ENCODE measurements at regions not wholly inside any gene's neighbourhood (a gene's known extent, or its start where the extent isn't known, plus 50 kb on each side); places are given as distances from the start of the nearest gene placed in this dataset.

DNA sequence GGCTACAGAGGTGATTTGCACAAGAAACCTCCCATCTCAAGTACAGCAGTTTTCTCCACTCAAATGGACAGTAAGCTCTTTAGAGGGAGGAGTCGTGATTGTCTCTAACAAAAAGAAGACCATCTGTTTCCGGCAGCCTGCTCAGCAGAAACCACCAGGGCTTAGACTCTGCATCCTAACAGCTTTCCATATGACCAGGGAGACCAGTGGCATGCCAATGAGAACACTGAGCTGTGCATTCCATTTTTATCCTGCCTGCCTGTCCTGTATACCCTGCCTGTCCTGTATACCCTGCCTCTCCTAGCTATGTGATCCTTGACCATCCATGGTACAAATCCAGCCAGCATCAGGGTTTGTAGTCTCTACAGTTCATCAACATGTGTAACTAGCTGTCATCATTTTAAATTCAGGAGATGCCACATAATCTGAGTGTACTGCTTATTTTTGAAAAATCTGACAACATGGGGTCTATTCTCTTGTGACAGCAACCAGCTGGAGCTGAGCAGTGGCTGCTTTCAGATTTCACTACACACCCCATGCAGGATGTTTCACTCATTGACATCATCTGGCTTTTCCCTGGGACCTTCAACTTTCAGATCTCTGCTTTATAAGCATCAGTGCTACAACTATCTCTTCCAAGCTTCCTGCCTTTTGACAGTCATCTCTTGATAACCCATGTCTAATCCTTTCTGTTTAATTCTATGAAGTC lies 50.5 kb upstream of the POU2AF2 start:
- no peak for DNase-seq

DNA sequence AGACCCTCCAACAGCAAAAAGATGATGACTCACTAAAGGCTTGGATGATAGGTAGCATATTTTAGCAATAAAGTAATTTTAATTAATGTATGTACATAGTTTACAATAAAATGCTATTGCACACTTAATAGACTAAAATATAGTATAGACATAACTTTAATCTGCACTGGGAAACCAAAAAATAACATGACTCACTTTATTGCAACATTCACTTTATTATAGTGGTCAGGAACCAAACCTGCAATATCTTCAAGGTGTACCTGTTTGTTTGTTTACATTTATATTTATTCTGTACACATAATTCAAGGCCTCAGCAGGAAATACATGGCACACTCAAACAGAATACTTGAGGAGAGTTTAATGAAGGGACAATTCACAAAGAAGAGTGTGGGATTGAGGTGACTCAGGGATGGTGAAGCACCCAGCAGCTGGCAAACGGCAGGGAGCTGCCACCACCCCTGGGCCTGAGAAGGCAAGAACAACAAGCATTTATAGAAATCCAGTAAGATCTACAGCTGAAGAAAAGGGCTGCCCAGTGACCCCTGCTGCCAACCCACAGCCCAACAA lies 51.5 kb upstream of the POU2AF2 start:
- no peak for DNase-seq

- DNase-seq: no peak
Measured at GRCh38 chr11:111189466-111189865, 56.1 kb upstream of the POU2AF2 start.

- DNase-seq: no peak
Measured at GRCh38 chr11:111186308-111186915, 59.1 kb upstream of the POU2AF2 start.

DNA sequence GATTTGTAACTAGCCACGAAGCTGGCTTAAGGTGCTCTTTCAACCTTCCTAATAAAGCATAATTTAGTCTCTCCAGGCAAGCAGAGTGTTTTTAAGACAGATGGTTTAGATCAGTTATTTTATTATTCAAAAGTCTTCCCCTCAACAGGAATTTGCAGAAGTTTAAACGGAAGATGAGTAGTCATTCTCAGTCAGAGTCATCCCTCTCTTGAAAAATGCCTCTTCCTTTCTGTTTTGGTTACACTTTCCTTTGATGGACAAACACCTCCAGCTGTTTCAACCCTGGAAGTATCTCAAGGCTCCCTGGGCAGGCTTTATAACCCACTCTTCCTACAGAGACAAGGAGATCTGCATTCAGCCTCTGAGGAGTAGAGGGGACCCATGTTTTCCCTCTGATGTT lies 60.3 kb upstream of the POU2AF2 start:
- DNase-seq: no peak

DNA sequence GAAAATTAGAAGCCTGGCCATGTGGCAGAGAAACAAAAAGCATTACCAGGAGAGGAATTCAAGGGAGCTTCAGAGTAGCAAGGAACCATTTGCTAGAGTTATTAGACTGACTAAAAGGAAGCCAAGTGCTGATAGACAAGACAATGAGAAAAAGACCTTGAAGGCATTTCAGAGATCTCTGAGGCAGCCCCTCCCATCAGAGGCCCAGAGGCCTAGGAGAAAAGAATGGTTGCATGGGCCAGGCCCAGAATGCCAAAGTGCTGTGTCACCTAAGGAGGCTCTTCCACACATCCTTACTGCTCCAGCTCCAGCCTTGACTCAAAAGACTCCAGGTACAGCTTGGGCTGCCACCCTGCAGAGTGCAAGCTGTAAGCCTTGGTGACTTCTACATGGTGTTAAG lies 61.8 kb upstream of the POU2AF2 start:
- DNase-seq: no peak

DNA sequence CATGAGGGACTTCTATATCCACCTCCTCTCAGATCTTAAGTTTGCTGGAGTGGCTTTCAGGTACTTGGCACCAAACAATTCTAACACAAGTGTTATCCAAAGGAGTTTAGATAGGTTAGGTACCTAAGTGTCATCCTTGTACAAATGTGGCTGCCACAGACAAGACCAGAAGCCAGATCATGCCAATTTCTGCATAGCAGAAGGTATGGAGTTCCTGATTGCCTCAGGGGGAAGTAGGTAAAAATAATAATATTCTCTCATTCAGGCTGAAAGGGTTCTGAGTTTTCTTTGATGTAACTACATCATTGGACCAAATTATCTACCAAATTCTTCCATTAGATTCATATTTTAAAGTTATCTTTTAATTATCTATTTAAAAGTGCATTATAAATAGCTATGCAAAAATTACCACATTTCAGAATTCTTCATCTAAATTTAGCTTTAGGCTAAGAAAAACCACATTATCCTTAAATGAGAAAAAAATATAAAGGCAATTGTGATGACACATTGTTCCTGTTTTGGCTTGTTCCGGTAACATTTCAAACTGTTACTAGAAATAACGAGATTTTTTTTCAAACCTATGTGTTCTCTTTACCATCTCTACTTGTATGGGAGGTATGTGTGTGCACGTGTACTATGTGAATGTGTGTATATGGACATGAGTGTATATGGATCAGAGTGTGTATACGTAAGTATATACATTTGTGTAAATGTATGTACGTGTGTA lies 66.2 kb upstream of the POU2AF2 start:
- DNase-seq: no peak

GRCh38 chr11:111177037-111177871 lies 68.3 kb upstream of the POU2AF2 start:
- no peak for DNase-seq

DNA sequence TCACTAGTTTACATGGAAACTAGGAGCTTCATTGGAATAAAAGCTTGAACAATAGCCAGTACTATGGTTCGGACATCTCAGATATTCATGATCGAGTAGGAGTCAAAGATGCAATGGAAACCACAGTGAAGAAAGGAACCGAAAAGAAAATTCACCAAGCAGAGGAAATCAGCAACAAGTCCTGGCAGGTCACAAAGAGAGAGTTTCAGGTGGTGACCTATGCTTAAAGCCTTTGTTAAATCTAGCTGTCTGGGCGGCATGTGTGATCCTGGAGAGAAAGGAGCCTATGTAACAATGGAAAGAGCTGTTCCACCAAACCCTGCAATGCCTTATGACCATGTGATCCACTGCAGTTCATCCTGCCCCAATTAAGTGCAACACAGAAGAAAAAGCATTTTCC lies 68.9 kb upstream of the POU2AF2 start:
- DNase-seq: no peak

GRCh38 chr11:111173221-111173620 lies 72.3 kb upstream of the POU2AF2 start:
- DNase-seq: no peak

DNA sequence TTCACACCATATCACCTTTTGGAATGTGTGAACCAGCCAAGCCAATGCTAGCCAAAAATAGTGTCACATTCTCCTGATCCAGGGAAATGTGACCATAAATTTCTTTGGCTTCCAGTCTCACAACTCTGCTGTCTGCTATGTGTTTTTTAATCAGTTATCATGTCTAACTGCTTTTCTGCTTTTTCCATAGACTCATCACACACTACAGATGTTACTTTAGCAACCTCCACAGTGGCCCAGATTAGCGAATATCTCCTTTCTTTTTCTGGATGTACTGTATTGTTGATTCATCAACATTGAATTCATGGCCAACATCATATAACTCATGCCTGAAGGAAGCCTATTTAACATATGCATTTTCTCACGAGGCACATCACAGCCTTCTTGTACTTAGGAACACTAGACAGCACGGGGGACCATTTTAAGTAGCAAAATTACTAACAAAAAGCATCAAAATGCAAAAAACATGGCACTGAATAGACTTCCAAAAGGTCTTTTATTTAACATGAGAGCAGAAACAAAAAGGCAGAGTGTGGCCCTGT lies 73.1 kb upstream of the POU2AF2 start:
- no peak for DNase-seq

- DNase-seq: no peak
Measured at GRCh38 chr11:111170761-111171379, 74.7 kb upstream of the POU2AF2 start.

DNA sequence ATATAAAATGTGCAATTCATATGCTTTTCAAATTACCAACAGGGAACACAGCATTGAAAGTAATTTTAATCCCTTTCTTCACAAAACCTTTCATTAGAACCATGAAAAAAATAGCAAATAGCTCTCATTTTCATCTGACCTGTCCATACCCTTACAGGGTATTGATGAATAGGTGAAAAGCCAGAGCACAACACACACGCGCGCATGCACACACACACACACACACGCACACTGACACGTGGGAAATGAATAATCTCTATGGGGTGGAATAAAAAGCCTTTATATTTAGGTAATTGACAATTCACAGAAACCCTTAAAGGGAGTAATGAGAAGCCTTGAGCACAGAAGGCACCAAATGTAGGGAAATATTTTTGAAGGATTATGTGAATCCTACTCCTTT lies 76.2 kb upstream of the POU2AF2 start:
- no peak for DNase-seq

DNA sequence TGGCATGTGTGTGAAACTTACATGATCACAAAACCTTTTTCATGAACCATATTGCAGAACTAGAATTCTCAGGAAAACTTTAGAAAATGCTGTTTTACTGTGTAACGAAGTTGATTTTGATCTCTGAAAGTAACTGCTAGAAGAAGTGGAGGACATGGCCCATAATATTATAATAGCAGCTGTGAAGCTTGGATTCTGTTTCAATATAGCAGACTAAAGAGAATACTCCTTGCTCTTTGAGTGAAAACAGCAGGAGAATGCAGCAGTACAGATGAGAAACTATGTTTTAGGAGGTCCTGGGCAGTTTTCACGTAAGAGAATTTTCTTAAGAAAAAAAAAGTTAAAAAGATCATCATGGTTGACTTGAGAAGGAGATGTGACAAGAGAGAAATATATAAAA lies 76.7 kb upstream of the POU2AF2 start:
- no peak for DNase-seq

DNA sequence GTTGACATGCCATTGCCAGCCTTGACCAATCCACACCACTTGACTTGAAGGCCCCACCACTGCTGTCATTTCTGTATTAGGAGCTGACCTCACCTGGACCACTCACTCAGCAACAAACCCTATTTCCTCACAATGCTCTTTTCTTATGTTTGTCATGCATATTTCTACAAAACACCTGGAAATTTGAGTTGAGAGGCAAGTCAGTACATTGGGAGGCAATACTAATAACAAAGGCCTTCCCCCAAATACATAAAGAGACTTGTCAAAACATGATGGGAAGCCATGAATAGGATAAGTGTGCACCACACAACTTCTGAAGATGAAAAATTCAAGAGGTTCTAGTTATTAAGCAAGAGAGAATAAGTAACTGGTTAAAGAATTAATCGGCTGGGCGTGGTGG lies 77.9 kb upstream of the POU2AF2 start:
- DNase-seq: no peak

DNA sequence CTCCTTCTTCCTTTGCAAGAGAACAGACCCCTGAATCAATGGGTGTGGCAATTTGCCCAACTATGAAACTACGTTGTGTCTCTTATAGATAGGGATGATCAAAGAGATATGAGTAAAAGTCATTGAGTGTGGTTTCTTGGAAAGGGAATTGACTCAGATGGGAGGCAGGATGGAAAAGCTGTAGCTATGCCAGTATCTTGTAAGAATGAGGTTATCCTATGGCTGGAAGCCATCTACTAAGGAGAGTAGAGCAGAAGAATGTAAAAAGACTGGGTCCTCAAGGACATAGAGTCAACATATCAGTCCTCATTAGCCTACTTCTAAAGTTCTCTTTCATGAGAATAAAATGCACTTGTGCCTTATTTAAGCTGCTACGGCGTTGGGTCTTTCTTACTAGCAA lies 78.9 kb upstream of the POU2AF2 start:
- no peak for DNase-seq

- no peak for DNase-seq
Measured at GRCh38 chr11:111162305-111162704, 83.2 kb upstream of the POU2AF2 start.

- DNase-seq: no peak
Measured at GRCh38 chr11:111157571-111157970, 88.0 kb upstream of the POU2AF2 start.

DNA sequence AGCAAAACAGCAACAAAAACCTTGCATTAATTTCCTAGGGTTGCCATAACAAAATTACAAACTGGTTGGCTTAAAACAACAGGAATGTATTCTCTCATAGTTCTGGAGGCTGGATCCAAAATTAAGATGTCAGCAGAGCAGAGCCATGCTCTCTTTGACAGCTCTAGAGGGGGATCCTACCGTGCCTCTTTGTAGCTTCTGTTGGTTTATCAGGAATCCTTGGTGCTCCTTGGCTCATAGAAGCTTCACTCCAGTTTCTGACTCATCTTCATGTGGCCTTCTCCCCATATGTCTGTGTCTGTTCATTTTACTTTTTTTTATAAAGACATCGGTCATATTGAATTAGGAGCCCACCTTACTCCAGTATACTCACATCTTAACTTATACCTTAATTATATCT lies 90.5 kb upstream of the POU2AF2 start:
- no peak for DNase-seq

GRCh38 chr11:111153194-111153593 lies 92.3 kb upstream of the POU2AF2 start:
- DNase-seq: no peak

- DNase-seq: no peak
Measured at GRCh38 chr11:111148953-111149352, 96.6 kb upstream of the POU2AF2 start.

DNA sequence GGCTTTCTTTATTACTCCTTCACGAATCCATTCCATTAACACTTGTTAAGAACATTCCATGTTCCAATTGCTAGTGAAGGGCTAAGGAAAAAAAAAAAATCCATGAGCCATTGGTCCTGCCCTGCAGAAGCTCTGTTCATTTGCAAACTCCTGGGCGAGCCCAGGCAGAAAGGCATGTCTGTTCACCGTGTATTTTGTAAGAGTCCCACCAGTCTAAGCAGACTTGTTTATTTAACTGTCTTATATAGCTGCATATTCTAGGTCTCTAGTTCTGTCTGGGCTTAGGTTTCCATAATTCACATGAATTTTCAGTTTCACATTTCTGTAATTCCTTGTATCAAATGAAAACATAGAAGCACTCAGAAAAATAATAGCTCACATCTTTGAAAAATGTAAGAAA lies 97.4 kb upstream of the POU2AF2 start:
- DNase-seq: no peak

All from hippocampal formation (tissue), 2 donors.